ENCODE measurements at regions not wholly inside any gene's neighbourhood (a gene's known extent, or its start where the extent isn't known, plus 50 kb on each side); places are given as distances from the start of the nearest gene placed in this dataset.

GRCh38 chr1:217089361-217090014 lies 366.3 kb upstream of the ESRRG start:
- TF ChIP-seq CTCF (IDR thresholded peaks at IDR 0.05) (no peak), POLR2A (IDR thresholded peaks at IDR 0.05) (no peak), POLR2AphosphoS5 (IDR thresholded peaks at IDR 0.05) (no peak), EP300 (IDR thresholded peaks at IDR 0.05) (no peak)
